ENCODE measurements at regions not wholly inside any gene's neighbourhood (a gene's known extent, or its start where the extent isn't known, plus 50 kb on each side); places are given as distances from the start of the nearest gene placed in this dataset.
A peak's percentile ranks its signal among the peaks of the same experiment; 100 is the strongest.

DNA sequence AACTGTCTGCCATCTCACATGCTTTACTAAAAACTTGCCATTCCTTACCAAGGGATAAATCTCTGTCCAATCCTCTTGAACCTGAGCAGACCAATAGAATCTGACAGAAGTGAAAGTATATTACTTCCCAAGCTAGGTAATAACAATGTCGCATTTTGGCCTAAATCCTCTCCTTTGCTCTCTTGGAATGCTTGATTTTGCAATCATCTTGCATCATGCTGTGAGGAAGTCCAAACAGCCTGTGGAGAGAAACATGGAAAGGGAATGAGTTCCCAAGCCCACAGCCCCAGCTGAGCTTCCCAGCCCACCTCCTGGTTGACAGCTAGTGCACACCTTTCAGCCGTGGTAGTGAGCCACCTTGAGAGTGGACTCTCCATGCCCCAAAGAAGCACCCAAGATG lies 540.6 kb downstream of the STK39 start:
- Histone ChIP-seq H3K23ac (ENCODE audit: insufficient read length) (no peak overlapping the region), H3K27me3 (replicated peaks in 1 of 4; ENCODE audit: control insufficient read depth in 3 of 4, extremely low read depth in 1 of 4, insufficient read depth in 3 of 4, low read length in 3 of 4) (no peaks in the 10 kb centered on the region), H3K4ac (replicated peaks; ENCODE audit: insufficient read length, low read depth, low read length) (no peak overlapping the region), H4K5ac (ENCODE audit: insufficient read length, low read depth, low read length) (no peak overlapping the region), H3K4me1 (replicated peaks in 1 of 4; ENCODE audit: control insufficient read depth in 3 of 4, insufficient read depth in 4 of 4, low read length in 3 of 4) (no peaks in the 10 kb centered on the region), H3K4me2 (ENCODE audit: insufficient read depth in 1 of 2, low read depth in 2 of 2, low read length in 2 of 2) (no peak overlapping the region), H3K36me3 (ENCODE audit: control insufficient read depth in 2 of 4, insufficient read depth in 4 of 4, low read length in 3 of 4) (no peaks in the 10 kb centered on the region), H2BK120ac (replicated peaks; ENCODE audit: low read depth, low read length) (no peak overlapping the region), H2BK20ac (ENCODE audit: low read length) (no peak overlapping the region), H3K14ac (ENCODE audit: insufficient read length) (no peak overlapping the region), H2BK5ac (ENCODE audit: low read depth, low read length) (no peak overlapping the region), H2AK5ac (ENCODE audit: low read depth, low read length) (no peak overlapping the region), H3K79me1 (ENCODE audit: low read depth, low read length) (no peaks in the 10 kb centered on the region), H2BK15ac (ENCODE audit: low read length) (no peak overlapping the region), H3K9me3 (ENCODE audit: insufficient read depth in 2 of 2, low read depth in 1 of 2, low read length in 1 of 2) (no peaks in the 10 kb centered on the region), H2BK12ac (ENCODE audit: low read depth, low read length) (no peak overlapping the region), H3K56ac (replicated peaks; ENCODE audit: insufficient read length, low read depth, low read length) (no peak overlapping the region), H3K9ac (replicated peaks in 1 of 4; ENCODE audit: extremely low read depth in 1 of 4, low read depth in 3 of 4, low read length in 3 of 4) (no peak overlapping the region), H3K23me2 (ENCODE audit: low read depth, low read length) (no peaks in the 10 kb centered on the region), H2AFZ (ENCODE audit: low read length) (no peak overlapping the region), H4K8ac (ENCODE audit: extremely low read depth, insufficient read depth, low read length) (no peak overlapping the region), H3K79me2 (ENCODE audit: control insufficient read depth in 1 of 2, insufficient read depth in 2 of 2, low read length in 2 of 2) (no peaks in the 10 kb centered on the region), H4K91ac (replicated peaks; ENCODE audit: insufficient read length, low read length) (no peak overlapping the region), H4K20me1 (replicated peaks in 1 of 2; ENCODE audit: control insufficient read depth in 1 of 2, insufficient read depth in 2 of 2, low read length in 2 of 2) (no peaks in the 10 kb centered on the region), H3K4me3 (ENCODE audit: extremely low read depth in 1 of 4, insufficient read depth in 2 of 4, low read depth in 3 of 4, low read length in 4 of 4) (no peak overlapping the region), H3K18ac (ENCODE audit: extremely low read depth, low read length) (no peak overlapping the region), H3K27ac (ENCODE audit: low read depth, low read length) (no peak overlapping the region)
- CTCF ChIA-PET (ENCODE audit: partially characterized antibody): interaction anchor here (0.8 to 1.1 kb wide), 2 partner anchors 76 to 153 kb away, joined by 3 read pairs; no protein-coding TSS in a partner anchor
- TF ChIP-seq CHD1 (IDR thresholded peaks at IDR 0.05; ENCODE audit: low read depth, low read length) (no peak), CEBPB (IDR thresholded peaks at IDR 0.05; ENCODE audit: low read depth, low read length) (peak; percentile 82)
- DNase-seq (ENCODE audit: low read depth in 1 of 2, low spot score in 2 of 2) (no peak), FAIRE-seq (no peak)
- POLR2A ChIA-PET (ENCODE audit: partially characterized antibody): interaction anchor here (1.0 kb wide), 1 partner anchor 8 kb away, joined by 3 read pairs; no protein-coding TSS in a partner anchor
- WGBS, 2 experiments (ENCODE audit: extremely low coverage in 1 of 2, insufficient coverage in 1 of 2, insufficient read length in 1 of 2, insufficient replicate concordance in 2 of 2, low coverage in 1 of 2, low lambda C conversion rate in 2 of 2, missing lambda C conversion rate in 1 of 2): 67% methylated on average over 2 of the region's 2 CpGs; no CpG with 5 or more reads in 1 of the 2 experiments
